ENCODE measurements at regions not wholly inside any gene's neighbourhood (a gene's known extent, or its start where the extent isn't known, plus 50 kb on each side); places are given as distances from the start of the nearest gene placed in this dataset.

- DNase-seq: no peak
These were observed 469.1 kb downstream of the DHX35 start for GRCh38 chr20:39431091-39431880.

DNA sequence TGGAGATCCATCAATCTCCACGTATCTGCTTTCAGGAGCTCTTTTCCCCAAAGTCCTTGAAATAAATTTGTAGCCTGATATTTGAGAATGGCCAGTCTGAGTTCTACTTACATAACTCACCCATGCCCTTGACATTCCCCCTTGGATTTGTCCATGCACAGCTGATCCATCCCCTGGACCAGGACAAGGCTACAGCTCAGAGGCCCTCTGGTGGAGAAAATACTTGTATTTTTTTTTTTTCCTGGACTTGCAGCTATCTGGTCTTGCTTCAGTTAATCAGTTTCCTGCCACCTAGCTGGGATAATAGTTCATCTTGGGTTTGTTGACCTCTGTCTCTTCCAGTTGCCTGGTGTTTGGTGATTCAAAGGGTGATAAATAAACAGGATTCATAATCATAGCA, 467.6 kb downstream of the DHX35 start:
- no peak for DNase-seq

GRCh38 chr20:39424962-39425678, 463.0 kb downstream of the DHX35 start:
- no peak for DNase-seq

GRCh38 chr20:39421571-39422105, 459.5 kb downstream of the DHX35 start:
- no peak for DNase-seq

GRCh38 chr20:39412091-39412490, 449.9 kb downstream of the DHX35 start:
- no peak for DNase-seq

DNA sequence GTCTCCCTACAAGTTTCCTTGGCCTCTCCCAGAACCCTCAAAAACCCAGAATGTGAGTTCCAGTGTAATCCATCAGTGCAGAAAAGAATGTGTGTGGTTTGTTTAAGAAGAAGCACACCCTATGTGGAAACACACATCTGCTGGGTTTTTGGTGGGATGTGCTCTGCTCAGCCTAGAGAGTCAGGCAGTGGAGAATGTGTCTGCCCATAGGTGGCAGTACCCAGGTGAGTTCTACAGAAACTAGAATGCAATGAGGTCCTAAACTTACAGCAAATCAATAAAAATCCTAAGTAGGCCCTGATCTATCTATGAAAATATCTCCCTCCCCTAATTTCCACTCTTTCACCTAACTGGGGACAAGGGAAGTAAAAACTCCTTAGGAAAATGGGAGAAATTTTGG, 437.3 kb downstream of the DHX35 start:
- DNase-seq: no peak

- DNase-seq: no peak
These were observed 436.5 kb downstream of the DHX35 start for GRCh38 chr20:39398656-39399055.

- no peak for DNase-seq
These were observed 435.5 kb downstream of the DHX35 start for GRCh38 chr20:39397646-39398045.

- DNase-seq: no peak
These were observed 433.5 kb downstream of the DHX35 start for GRCh38 chr20:39395478-39396291.

DNA sequence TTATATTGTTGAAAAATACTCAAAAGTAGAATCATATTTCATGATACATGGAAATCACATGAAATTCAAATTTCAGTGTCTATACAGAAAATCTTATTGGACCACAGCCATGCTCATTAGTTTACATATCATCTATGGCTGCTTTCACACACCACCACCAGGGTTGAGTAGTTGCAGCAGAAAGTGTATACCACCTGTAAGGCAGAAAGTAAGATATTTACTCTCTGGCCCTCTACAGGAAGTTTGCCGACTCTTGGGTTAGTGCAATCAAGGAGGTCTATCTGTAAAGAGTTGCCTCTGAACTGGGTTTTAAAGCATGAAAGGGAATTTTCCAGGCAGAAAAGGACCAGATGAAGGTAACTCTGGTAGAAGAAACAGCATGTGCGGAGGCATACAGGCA, 432.3 kb downstream of the DHX35 start:
- no peak for DNase-seq

- DNase-seq: no peak
These were observed 428.0 kb downstream of the DHX35 start for GRCh38 chr20:39390186-39390585.

- DNase-seq: no peak
These were observed 419.5 kb downstream of the DHX35 start for GRCh38 chr20:39381595-39381994.

DNA sequence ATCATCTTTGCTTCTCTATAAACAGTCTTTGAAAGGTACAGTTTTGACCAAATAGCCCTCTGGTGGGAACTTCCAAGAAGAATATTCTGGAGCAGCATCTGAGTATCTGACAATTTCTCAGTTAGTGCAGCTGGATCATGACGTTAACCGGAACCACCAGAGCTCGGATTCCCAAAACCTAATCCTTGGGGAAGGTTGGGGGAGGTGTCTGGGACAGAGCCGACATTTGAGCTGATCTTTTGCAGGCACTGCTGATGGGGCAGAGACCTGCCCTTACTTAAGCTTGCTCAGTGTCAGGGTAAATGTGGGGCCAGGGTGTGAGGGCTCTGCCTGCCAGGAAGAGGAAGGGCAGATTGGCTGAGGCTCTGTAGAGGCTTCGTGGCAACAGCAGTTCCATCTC, 416.6 kb downstream of the DHX35 start:
- DNase-seq: no peak

DNA sequence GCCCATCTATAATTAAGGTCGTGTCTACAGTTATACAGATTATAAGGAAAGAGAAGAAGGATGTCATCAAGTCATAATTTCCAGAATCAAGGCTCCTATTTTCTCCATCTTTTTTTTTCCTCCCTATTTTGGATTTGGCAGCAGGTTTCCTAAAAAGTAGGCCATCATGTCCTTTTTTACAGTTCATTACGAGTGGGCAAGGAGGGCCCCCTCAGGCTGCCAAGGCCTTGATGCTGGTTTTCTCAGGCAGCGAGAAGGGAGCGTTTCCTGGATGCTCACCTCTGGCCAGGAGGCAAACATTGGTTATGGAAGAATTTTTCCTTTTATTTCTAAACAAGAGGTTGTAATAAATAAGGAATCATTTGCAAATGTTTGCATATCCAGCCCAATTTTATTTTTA, 414.6 kb downstream of the DHX35 start:
- no peak for DNase-seq

DNA sequence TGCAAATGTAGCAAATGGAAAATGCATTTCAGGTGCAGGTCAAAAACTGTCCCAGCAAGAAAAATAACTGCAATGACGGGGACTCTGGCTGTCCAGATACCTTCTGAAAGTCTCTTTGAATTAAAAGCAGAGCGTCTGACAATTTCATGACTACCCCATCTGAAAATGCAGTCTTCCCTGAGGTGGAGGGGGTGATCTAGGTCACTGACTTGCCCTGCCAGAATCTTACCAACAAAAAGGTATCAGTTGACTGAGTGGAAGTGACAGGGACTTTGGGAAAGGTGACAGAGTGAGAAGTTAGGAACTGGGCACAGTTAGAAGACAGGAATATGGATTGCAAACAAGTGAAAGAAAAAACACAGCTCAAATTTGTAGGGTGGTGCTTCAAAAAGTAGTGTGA, 402.2 kb downstream of the DHX35 start:
- no peak for DNase-seq

- no peak for DNase-seq
These were observed 398.0 kb downstream of the DHX35 start for GRCh38 chr20:39359981-39360620.

DNA sequence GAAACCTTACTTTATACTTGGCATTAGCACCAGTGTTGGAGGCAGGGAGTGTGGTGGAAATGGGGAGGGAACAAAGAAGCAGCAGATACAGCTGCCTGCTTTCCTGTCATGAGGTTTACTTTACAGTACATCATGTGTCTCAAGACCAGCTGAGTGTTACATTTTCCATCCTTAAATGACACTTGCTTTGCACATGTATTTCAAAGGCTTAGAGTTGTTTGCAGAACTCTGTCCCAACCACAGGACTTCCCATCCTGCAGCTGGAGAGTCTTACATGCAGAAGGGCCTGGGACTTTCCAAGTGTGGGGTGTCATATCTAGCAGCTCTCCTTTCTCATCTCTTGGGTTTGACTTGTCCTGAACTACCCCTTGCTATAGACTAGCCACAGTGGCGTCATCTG, 395.9 kb downstream of the DHX35 start:
- no peak for DNase-seq

GRCh38 chr20:39356908-39357307, 394.8 kb downstream of the DHX35 start:
- DNase-seq: no peak

DNA sequence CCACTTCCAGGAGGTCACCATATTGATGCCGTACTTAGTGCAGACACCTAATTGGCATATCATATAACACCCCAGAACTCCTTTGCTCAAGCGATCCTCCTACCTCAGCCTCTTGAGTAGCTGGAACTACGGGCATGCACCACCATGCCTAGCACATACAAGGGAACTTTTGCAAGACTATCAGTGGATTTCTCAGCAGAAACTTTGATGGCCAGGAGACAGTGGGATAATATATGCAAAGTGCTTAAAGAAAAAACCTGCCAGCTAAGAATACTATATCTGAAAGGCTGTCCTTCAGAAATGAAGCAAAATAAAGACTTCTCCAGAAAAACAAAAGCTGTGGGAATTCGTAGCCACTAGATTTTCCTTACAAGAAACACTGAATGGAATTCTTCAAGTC, 387.1 kb downstream of the DHX35 start:
- DNase-seq: no peak

DNA sequence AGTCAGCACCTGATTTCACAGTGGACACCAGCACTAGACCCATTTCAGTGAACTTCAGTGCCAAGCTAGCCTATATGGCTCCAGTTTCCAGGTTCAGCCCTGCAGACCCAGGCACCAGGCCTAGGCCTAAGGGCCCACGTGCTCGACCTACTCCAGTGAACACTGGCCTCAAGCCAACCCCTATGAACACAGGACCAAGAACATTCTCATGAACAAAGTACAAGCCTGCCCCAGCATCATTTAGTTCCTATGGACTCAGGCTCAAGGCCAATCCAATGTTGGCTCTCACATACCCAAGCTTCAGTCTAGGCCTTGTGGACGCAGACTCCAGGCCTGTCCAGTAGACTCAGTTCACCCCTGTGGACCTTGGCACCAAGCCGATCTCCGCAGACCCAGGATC, 385.5 kb downstream of the DHX35 start:
- no peak for DNase-seq

- no peak for DNase-seq
These were observed 380.3 kb downstream of the DHX35 start for GRCh38 chr20:39342463-39342862.

GRCh38 chr20:39338469-39339376, 376.6 kb downstream of the DHX35 start:
- no peak for DNase-seq
